ENCODE measurements at regions not wholly inside any gene's neighbourhood (a gene's known extent, or its start where the extent isn't known, plus 50 kb on each side); places are given as distances from the start of the nearest gene placed in this dataset.

DNA sequence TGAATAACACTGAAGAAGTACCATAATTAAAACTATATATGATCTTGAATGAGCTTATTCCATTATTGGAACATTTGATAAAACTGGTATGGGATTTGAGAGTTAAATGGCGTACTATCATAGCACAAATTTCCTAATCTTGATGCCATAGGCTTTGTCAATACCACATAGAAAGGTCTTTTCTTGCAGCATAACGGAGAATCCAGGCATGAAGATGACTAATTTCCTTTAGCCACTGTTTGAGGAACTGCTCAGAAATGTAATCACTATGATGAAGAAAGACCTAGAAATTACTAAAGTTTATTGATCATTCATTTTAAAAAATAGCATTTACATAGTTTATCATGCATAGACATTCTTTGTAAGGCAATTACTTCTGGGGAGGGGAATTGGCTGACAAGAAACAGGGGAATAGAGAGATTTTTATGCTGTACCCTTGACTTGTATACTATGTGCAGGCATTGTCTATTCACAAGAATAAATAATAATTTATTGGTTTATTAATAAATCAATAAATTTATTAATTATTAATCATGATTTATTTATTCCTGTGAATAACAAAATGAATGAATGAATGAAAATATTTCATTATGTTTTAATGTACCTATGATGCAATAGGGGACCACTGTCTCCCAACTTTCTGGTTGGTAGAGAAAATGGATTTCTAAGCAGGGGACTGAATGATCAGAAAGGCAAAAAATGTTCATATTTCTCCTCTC lies 2676.6 kb downstream of the PCDH9 start:
- TF ChIP-seq, protein P1, sequence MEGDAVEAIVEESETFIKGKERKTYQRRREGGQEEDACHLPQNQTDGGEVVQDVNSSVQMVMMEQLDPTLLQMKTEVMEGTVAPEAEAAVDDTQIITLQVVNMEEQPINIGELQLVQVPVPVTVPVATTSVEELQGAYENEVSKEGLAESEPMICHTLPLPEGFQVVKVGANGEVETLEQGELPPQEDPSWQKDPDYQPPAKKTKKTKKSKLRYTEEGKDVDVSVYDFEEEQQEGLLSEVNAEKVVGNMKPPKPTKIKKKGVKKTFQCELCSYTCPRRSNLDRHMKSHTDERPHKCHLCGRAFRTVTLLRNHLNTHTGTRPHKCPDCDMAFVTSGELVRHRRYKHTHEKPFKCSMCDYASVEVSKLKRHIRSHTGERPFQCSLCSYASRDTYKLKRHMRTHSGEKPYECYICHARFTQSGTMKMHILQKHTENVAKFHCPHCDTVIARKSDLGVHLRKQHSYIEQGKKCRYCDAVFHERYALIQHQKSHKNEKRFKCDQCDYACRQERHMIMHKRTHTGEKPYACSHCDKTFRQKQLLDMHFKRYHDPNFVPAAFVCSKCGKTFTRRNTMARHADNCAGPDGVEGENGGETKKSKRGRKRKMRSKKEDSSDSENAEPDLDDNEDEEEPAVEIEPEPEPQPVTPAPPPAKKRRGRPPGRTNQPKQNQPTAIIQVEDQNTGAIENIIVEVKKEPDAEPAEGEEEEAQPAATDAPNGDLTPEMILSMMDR (IDR thresholded peaks at IDR 0.05; ENCODE audit: borderline replicate concordance, insufficient read depth, low read depth, low read length): no peak

DNA sequence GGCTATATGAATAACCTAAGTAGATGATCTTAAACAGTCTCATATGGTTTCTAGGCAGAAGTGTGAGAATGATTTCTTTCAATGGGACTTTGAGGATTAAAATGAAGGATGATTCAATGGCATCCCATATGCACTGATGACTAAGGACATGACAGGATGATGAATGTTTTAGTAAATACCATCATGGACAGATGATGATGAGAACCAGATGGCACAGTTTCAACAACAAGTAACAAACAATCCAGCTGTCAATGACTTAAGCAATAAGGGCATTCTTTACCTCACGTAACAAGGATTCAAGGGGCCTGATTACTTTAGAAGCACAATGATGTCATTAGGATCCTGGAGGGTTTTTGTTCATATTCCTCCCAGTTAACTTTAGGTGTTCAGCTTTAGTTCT lies 2678.4 kb downstream of the PCDH9 start:
- TF ChIP-seq, protein P1 (IDR thresholded peaks at IDR 0.05; ENCODE audit: borderline replicate concordance, insufficient read depth, low read depth, low read length): no peak
- no peak overlapping the region for H3K4me3 ChIP-seq (ENCODE audit: low read depth, low read length)

More for the DNA sequence above, 2676.6 kb downstream of the PCDH9 start:
- no peak overlapping the region for H3K4me3 ChIP-seq (ENCODE audit: low read depth, low read length)

DNA sequence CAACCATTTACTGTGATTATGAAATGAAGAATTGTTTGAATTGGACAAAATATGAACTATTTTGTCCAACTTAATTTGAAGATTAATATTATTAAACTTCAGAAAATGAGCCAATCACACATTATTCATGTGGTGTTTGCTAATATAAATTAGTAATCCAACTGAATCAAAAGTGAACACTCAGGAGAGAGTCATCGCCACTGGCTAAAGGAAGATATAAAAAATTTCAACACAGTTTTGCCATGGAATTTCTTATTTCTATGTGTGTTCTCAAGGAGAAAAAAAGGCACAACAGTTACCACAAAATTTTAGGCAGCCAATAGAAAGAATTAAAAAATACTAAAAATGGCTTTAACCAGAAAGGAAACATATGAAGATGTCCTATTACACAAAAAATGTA lies 2683.8 kb downstream of the PCDH9 start:
- no peak overlapping the region for H3K4me3 ChIP-seq (ENCODE audit: low read depth, low read length)
- TF ChIP-seq, protein P1 (IDR thresholded peaks at IDR 0.05; ENCODE audit: borderline replicate concordance, insufficient read depth, low read depth, low read length): no peak

DNA sequence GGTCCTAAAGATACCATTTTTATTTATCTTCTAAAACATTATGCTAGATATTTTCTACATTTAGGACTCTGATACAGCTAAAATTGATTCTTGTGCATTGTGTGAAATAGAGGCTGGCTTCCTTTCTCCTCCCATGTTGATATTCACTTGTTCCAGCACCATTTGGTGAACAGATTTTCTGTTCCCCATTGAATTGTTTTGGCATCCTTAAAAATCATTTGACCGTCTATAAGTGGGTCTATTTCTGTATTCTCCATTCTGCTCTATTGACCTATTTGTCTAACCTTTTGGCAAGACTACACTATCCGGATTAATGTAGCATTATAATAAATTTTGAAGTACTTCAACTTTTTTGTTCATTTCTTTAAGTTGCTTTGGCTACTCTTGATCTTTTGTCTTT lies 2689.2 kb downstream of the PCDH9 start:
- no peak overlapping the region for H3K4me3 ChIP-seq (ENCODE audit: low read depth, low read length)
- TF ChIP-seq, protein P1 (IDR thresholded peaks at IDR 0.05; ENCODE audit: borderline replicate concordance, insufficient read depth, low read depth, low read length): no peak

DNA sequence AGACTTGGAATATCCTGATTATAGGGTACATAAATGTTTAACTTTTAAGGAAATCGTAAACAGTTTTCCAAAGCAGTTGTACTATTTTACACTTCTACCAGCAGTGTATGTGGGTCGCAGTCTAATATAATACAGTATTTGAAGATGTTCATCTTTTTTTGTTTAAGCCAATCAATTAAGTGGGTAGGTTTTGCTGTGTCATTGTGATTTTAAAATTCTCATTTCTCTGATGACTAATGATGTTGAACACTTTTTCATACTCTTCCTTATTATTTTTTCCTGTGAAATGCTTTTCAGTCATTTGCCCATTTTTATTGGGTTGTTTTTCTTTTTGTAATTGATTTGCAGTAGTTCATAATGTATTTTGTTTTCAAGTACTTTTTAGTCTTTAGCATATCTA lies 2689.7 kb downstream of the PCDH9 start:
- H3K4me3 ChIP-seq (ENCODE audit: low read depth, low read length): no peak overlapping the region
- TF ChIP-seq, protein P1 (IDR thresholded peaks at IDR 0.05; ENCODE audit: borderline replicate concordance, insufficient read depth, low read depth, low read length): no peak

DNA sequence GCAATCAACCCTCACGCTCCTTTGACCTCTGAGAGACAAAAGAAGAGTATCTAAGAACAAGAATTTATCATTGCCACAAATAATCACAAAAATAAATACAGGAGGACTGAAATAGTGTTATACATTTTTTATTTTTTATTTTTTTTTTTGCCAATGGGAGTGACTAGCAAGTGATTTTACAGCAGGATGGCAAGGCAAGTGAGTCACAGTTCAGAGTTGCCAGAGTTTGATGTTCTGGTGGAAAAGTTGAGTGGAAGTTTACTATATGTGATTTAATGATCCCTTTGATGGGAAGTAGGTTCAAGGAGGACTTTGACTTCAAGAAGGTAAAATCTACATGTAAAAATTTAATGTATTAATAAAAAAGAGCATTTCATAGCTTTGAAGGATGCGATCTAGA lies 2691.4 kb downstream of the PCDH9 start:
- no peak overlapping the region for H3K4me3 ChIP-seq (ENCODE audit: low read depth, low read length)
- TF ChIP-seq, protein P1 (IDR thresholded peaks at IDR 0.05; ENCODE audit: borderline replicate concordance, insufficient read depth, low read depth, low read length): no peak

DNA sequence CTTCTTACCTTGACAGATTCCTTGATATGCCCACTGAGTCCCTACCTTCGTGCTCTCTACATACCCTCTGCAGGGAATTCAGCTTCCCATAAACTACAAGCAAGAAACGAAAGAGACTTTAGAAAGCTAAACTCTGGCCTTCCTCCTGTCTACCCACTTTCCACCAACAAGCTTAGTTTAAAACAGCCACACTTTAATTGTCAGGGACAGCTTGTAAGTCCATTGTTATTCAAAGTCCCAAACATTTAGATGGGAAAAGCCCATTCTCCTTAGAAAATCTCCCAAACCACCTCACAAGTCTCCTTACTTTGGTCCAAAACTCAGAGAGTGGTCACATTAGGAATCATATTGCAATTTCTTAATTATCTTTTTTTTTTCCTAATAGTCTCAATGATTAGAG lies 2695.8 kb downstream of the PCDH9 start:
- TF ChIP-seq, protein P1 (IDR thresholded peaks at IDR 0.05; ENCODE audit: borderline replicate concordance, insufficient read depth, low read depth, low read length): no peak
- H3K4me3 ChIP-seq (ENCODE audit: low read depth, low read length): no peak overlapping the region
